Astrocyte (in vitro differentiated cells and primary cell): ENCODE measurements at regions not wholly inside any gene's neighbourhood (a gene's known extent, or its start where the extent isn't known, plus 50 kb on each side); places are given as distances from the start of the nearest gene placed in this dataset.

Experiments used
- DNase-seq: peaks from one replicate; pipeline ENCODE4 v3.0.0-alpha.2; 2010; ENCODE audit warnings: low read depth
- FAIRE-seq: peaks from 2 replicates; lab custom pipeline; 2011; peaks lifted over from hg19 to GRCh38; lab: Jason Lieb, UNC
- H2AFZ ChIP-seq: 2 replicates; pipeline ENCODE4 v1.6.0; 2012; ENCODE audit warnings: low read depth, low read length, inconsistent platforms
- H3K27ac ChIP-seq: 2 replicates; pipeline ENCODE4 v1.5.1; 2011; ENCODE audit warnings: low read depth, low read length, inconsistent platforms
- H3K27me3 ChIP-seq: 2 replicates; pipeline ENCODE4 v1.6.0; 2011; ENCODE audit warnings: low read length, inconsistent platforms; ENCODE audit not compliant: insufficient read depth
- H3K36me3 ChIP-seq: 2 replicates; pipeline ENCODE4 v1.5.1; 2011; ENCODE audit warnings: low read length, inconsistent platforms; ENCODE audit not compliant: insufficient read depth
- H3K4me1 ChIP-seq: 2 replicates; pipeline ENCODE4 v1.5.1; 2011; ENCODE audit warnings: low read length, inconsistent platforms; ENCODE audit not compliant: insufficient read depth
- H3K4me2 ChIP-seq: 2 replicates; pipeline ENCODE4 v1.6.0; 2012; ENCODE audit warnings: low read length, inconsistent platforms
- H3K4me3 ChIP-seq: 2 replicates; pipeline ENCODE4 v1.5.1; 2011; ENCODE audit warnings: low read depth, mild to moderate bottlenecking, low read length, inconsistent platforms; ENCODE audit not compliant: insufficient read depth
- H3K79me2 ChIP-seq: 2 replicates; pipeline ENCODE4 v1.6.0; 2012; ENCODE audit warnings: mild to moderate bottlenecking, low read length, inconsistent platforms; ENCODE audit not compliant: insufficient read depth
- H3K9ac ChIP-seq: 2 replicates; pipeline ENCODE4 v1.6.0; 2012; ENCODE audit warnings: mild to moderate bottlenecking, low read length, inconsistent platforms
- H3K9me3 ChIP-seq: 2 replicates; pipeline ENCODE4 v1.5.1; 2012; ENCODE audit warnings: low read depth, mild to moderate bottlenecking, low read length, inconsistent platforms; ENCODE audit not compliant: insufficient read depth
- H4K20me1 ChIP-seq: 2 replicates; pipeline ENCODE4 v1.6.0; 2012; ENCODE audit warnings: low read length, inconsistent platforms; ENCODE audit not compliant: insufficient read depth
- H3K27ac Mint-ChIP-seq: one replicate; pipeline ENCODE4 v1.8.0; 2021; ENCODE audit warnings: mild to moderate bottlenecking, mixed read lengths; ENCODE audit not compliant: unreplicated experiment
- H3K27me3 Mint-ChIP-seq: one replicate; pipeline ENCODE4 v1.8.0; 2021; ENCODE audit warnings: low read depth, mixed read lengths; ENCODE audit not compliant: unreplicated experiment
- H3K36me3 Mint-ChIP-seq: one replicate; pipeline ENCODE4 v1.8.0; 2021; ENCODE audit warnings: low read depth, mixed read lengths; ENCODE audit not compliant: unreplicated experiment
- H3K4me1 Mint-ChIP-seq: one replicate; pipeline ENCODE4 v1.8.0; 2021; ENCODE audit warnings: low read depth, mixed read lengths; ENCODE audit not compliant: unreplicated experiment
- H3K4me3 Mint-ChIP-seq: one replicate; pipeline ENCODE4 v1.8.0; 2021; ENCODE audit warnings: mild to moderate bottlenecking, moderate library complexity, mixed read lengths; ENCODE audit not compliant: unreplicated experiment
- H3K9me3 Mint-ChIP-seq: one replicate; pipeline ENCODE4 v1.8.0; 2021; ENCODE audit warnings: mild to moderate bottlenecking, mixed read lengths; ENCODE audit not compliant: unreplicated experiment
- EZH2 ChIP-seq: IDR thresholded peaks from 2 replicates; pipeline ENCODE4 v1.6.1; 2012; ENCODE audit warnings: mild to moderate bottlenecking, low read length, inconsistent platforms; ENCODE audit not compliant: insufficient read depth
- TF ChIP-seq, protein P1 (sequence below): IDR thresholded peaks from 2 replicates; pipeline ENCODE4 v1.5.1; 2011; ENCODE audit warnings: low read depth, mild to moderate bottlenecking, inconsistent platforms, low read length, moderate library complexity; ENCODE audit not compliant: insufficient read depth

DNA sequence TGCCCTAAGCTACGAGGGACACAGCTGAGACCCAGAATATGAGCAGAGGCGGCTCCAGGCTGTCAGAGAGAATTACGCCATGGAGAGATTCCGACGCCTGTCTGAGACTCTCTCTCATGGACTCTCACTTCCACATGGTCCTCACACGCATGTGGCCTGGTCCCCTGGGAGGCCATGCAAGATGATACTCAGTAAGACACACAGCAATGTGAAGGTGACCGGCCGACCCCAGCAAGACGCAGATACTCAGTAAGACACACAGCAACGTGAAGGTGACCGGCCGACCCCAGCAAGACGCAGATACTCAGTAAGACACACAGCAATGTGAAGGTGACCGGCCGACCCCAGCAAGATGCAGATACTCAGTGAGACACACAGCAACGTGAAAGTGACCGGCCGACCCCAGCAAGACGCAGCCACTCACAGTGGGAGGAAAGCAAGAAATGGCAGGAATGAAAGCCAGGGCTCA is 400.8 kb upstream of the MYT1L start:
- DNase-seq (no peak), FAIRE-seq (no peak)
- Histone ChIP-seq H3K4me1 (no peaks in the 10 kb centered on the region), H3K4me3 (no peak overlapping the region), H3K27ac (no peak overlapping the region), H4K20me1 (no peaks in the 10 kb centered on the region), H3K4me2 (no peak overlapping the region), H3K36me3 (no peaks in the 10 kb centered on the region), H2AFZ (no peak overlapping the region), H3K79me2 (no peaks in the 10 kb centered on the region), H3K27me3 (no peaks in the 10 kb centered on the region), H3K9ac (no peak overlapping the region), H3K9me3 (peaks cover 4% of the 10 kb centered on the region)
- no peak overlapping the region for H3K4me3 Mint-ChIP-seq
- TF ChIP-seq, protein P1, sequence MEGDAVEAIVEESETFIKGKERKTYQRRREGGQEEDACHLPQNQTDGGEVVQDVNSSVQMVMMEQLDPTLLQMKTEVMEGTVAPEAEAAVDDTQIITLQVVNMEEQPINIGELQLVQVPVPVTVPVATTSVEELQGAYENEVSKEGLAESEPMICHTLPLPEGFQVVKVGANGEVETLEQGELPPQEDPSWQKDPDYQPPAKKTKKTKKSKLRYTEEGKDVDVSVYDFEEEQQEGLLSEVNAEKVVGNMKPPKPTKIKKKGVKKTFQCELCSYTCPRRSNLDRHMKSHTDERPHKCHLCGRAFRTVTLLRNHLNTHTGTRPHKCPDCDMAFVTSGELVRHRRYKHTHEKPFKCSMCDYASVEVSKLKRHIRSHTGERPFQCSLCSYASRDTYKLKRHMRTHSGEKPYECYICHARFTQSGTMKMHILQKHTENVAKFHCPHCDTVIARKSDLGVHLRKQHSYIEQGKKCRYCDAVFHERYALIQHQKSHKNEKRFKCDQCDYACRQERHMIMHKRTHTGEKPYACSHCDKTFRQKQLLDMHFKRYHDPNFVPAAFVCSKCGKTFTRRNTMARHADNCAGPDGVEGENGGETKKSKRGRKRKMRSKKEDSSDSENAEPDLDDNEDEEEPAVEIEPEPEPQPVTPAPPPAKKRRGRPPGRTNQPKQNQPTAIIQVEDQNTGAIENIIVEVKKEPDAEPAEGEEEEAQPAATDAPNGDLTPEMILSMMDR = no peak
- TF ChIP-seq EZH2 = no peak
- peaks cover 2% of the 10 kb centered on the region for H3K9me3 Mint-ChIP-seq
- H3K36me3 Mint-ChIP-seq = no peaks in the 10 kb centered on the region
- peaks cover 45% of the 10 kb centered on the region for H3K27me3 Mint-ChIP-seq
- H3K4me1 Mint-ChIP-seq = peaks cover 5% of the 10 kb centered on the region
- H3K27ac Mint-ChIP-seq = no peak overlapping the region

DNA sequence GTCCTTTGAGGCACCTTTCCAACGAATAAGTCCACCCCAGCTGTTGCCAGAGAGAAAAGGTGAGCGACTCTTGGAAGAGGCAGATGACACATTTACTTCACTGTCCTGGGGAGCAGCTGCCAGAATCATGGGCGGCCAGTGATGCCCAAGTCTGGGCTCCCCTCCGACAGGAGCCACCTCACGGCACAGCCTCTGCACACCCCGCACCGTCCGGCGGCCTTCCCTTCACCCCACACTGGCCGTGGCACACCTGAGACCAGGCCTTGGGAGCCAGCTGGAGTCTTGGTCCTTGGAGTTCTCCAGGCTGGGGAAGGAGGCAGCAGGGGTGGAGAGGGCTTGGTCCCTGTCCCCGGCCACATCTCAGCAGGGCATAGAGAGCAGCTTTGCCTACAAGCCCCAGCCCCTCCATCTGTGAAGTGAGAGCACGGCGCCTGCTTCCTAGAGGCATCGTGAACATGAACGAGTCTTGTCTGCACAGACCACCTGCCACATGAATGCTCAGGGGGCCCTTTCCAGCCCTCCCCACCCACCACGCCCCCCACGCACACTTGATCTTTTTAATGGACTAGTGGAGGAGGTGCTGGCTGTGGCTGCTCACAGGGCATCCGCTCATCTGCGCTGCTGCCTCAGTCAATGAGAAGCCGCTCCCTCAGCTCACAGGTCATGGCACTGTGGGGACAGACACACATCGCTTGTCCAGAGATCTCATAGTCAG is 400.2 kb upstream of the MYT1L start:
- H3K9ac ChIP-seq = no peak overlapping the region
- H3K4me3 ChIP-seq = no peak overlapping the region
- DNase-seq = no peak
- no peaks in the 10 kb centered on the region for H3K4me1 ChIP-seq
- peaks cover 4% of the 10 kb centered on the region for H3K9me3 ChIP-seq
- H3K4me2 ChIP-seq = no peak overlapping the region
- no peaks in the 10 kb centered on the region for H3K27me3 ChIP-seq
- no peak overlapping the region for H2AFZ ChIP-seq
- FAIRE-seq = no peak
- TF ChIP-seq, protein P1 = no peak
- TF ChIP-seq EZH2 = no peak
- no peak overlapping the region for H3K4me3 Mint-ChIP-seq
- no peak overlapping the region for H3K27ac Mint-ChIP-seq
- peaks cover 2% of the 10 kb centered on the region for H3K9me3 Mint-ChIP-seq
- H3K4me1 Mint-ChIP-seq = peaks cover 5% of the 10 kb centered on the region
- no peaks in the 10 kb centered on the region for H3K79me2 ChIP-seq
- no peak overlapping the region for H3K27ac ChIP-seq
- no peaks in the 10 kb centered on the region for H3K36me3 Mint-ChIP-seq
- peaks cover 47% of the 10 kb centered on the region for H3K27me3 Mint-ChIP-seq
- H3K36me3 ChIP-seq = no peaks in the 10 kb centered on the region
- H4K20me1 ChIP-seq = no peaks in the 10 kb centered on the region

DNA sequence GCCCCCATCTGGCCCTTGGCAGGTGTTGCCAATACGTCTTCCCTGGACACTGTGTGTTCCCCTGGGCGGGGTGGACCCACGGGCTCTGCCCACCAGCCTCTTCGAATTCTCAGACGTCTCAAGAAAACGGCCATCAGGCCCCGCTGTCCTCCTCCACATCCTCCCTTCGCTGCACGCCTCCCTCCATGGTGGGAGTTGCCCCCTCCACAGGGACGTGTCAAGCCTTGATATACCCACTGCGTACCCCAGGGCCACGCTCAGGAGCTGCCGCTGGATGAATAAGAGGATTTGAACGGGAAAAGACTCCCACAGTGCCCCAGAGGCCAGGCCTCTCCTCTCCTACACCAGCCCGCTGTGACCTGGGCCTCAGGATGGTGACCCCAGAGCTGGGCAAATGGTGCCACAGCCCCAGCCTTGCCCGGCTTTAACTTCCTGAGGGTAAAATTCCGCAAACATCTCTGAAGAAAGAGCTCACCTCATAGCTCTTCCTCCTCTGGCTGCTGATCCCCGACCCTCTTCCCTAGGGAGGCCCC is 399.3 kb upstream of the MYT1L start:
- Histone ChIP-seq H3K4me1 (no peaks in the 10 kb centered on the region), H3K4me3 (no peak overlapping the region), H3K27me3 (no peaks in the 10 kb centered on the region), H3K9ac (no peak overlapping the region), H3K9me3 (peaks cover 5% of the 10 kb centered on the region), H3K27ac (no peak overlapping the region), H3K79me2 (no peaks in the 10 kb centered on the region), H4K20me1 (no peaks in the 10 kb centered on the region), H2AFZ (no peak overlapping the region), H3K36me3 (no peaks in the 10 kb centered on the region), H3K4me2 (no peak overlapping the region)
- TF ChIP-seq EZH2 = no peak
- TF ChIP-seq, protein P1 = no peak
- H3K9me3 Mint-ChIP-seq = peaks cover 2% of the 10 kb centered on the region
- FAIRE-seq (no peak), DNase-seq (no peak)
- H3K27ac Mint-ChIP-seq = no peak overlapping the region
- no peak overlapping the region for H3K4me3 Mint-ChIP-seq
- H3K36me3 Mint-ChIP-seq = no peaks in the 10 kb centered on the region
- H3K27me3 Mint-ChIP-seq = peaks cover 46% of the 10 kb centered on the region
- peaks cover 5% of the 10 kb centered on the region for H3K4me1 Mint-ChIP-seq
